HG03103 (cell line): ENCODE measurements at regions not wholly inside any gene's neighbourhood (a gene's known extent, or its start where the extent isn't known, plus 50 kb on each side); places are given as distances from the start of the nearest gene placed in this dataset.

Source experiments
- ATAC-seq: cut with Tn5 transposase; IDR thresholded peaks from one replicate; pipeline ENCODE4 v1.9.1; 2021; ENCODE audit warnings: low read depth; ENCODE audit not compliant: unreplicated experiment

DNA sequence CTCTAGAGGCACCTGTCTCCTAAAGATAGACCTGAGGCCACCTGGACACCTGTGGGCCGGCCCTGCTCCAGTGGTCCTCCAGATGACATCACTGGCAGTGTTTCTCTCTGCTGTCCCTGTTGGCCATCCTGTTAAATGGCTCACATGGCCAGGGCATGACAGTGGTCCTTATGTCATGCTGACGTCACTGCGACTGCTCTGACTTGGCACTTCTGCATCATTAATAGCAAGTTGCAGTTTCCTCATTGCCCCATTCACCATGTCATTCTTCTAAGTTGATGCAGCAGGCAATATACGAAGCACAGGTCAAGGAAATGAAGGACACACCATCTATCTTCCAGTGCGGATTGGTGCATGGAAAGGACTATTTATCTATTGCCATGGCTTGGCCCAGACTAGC is 1468.5 kb upstream of the TMEM132C start:
- ATAC-seq, result no peak

DNA sequence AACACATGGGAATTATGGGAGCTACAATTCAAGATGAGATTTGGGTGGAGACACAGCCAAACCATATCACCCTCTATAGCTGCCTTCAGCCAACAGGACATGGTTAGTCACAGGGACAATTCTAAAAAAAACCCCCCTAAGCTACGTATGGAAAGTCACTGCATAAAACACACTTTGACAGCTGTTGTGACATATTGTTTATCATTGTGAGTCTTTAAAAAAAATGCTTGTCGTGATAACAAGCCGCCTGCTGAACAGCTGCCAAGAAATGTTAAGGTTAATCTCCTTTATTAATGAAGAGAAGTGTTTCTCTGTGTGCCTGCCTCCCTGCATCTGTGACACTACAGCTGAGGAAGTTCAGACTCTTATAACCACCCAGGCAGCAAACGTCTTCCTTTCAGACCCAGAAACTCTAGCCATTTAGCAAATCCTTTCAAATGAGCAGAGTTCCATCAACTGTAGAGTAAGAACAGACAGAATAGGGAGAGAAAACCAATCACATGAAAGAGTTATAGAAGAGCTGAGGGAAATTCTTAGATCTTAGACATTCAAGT is 1459.6 kb upstream of the TMEM132C start:
- no peak for ATAC-seq

DNA sequence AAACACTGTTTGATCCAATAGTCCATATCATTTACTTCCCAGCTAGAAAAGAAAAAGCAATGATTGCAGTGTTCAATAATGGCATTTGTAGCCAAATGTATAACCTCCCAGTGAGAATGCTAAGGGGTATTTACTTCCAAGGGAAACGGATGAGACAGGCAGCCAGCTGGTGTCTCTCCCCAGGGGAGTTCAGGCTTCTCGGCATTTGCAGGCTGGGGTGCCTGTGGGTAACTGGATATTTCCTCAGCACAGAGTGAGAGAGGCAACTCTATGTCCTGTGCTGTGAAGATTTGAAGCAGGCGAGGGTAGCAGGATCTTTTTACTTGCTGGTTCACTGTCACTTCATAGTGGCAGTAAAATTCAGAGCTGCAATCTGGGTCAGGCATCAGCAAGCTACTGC is 1455.6 kb upstream of the TMEM132C start:
- no peak for ATAC-seq

DNA sequence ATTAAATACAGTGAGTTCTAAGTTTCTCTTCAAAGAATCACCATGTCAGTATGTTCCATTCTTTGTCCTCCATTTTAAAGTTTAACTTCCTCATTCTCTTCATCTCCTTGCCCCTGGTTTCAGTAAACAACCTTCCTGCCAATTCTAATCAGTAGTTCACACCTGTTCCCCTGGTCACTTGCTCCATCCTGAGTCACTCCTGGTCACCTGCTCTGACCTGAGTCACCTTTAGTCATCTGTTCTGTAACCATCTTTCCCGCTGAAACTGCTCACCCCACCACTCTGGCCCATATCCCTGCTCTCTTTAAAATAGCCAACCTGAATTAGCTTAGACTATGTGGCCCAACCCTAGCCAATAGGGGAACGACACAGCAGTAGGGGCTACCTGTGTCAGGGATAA is 1447.4 kb upstream of the TMEM132C start:
- ATAC-seq, result no peak

DNA sequence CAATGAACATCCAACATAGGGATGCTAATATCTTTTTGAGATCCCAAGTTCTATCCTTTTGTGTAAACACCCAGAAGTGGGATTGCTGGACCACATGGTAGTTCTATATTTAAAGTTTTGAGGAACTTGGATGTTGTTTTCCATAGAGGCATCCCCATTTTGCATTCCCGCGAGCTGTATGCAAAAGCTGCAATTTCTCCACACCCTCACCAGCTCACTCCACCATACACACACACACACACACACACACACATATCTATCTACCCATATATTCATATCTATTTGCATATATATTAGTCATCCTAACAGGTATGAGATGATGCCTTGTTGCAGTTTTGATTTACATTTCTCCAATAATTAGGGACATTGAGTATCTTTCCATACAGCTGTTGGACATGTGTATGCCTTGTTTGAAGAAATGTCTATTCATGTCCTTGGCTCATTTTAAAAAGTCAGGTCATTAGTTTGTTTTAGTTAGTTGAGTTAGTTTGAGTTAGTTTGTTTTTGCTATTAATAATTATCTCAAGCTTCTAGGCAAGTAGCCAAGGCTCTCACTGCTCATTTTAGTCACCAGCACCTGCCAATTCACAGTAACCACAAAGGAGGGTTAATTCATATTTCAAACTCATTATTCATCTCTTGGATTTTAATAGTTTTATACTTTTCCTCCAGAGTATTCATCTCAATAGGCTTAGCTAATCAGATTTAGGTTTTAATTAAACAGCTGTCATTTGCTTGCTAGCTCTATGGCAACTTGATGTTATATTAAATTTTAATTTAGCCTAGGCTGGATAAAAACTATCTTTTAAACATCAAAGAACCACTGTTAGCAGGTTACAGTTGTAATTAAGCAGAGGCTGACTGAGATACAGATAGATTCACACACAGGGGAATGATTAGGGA is 1435.9 kb upstream of the TMEM132C start:
- no peak for ATAC-seq

DNA sequence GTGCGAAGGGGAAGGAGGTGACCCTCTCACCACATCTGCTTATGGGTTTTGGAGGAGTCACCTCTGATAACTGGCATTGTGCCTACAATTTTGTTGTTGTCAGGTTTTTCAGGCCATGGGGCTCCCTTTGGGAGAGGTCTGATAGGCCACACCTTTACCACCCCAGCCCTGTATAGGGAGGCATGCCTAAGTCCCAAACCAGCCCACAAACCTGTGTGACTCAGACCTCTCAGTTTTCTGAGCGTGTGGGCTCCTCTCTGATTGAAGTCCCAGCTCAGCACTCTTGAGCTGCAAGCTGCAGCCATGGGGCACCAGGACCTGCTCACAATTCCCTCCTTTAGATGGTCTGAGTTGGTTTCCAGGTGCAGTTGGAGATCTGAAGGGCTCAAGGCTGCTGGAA is 1429.3 kb upstream of the TMEM132C start:
- ATAC-seq, result no peak

DNA sequence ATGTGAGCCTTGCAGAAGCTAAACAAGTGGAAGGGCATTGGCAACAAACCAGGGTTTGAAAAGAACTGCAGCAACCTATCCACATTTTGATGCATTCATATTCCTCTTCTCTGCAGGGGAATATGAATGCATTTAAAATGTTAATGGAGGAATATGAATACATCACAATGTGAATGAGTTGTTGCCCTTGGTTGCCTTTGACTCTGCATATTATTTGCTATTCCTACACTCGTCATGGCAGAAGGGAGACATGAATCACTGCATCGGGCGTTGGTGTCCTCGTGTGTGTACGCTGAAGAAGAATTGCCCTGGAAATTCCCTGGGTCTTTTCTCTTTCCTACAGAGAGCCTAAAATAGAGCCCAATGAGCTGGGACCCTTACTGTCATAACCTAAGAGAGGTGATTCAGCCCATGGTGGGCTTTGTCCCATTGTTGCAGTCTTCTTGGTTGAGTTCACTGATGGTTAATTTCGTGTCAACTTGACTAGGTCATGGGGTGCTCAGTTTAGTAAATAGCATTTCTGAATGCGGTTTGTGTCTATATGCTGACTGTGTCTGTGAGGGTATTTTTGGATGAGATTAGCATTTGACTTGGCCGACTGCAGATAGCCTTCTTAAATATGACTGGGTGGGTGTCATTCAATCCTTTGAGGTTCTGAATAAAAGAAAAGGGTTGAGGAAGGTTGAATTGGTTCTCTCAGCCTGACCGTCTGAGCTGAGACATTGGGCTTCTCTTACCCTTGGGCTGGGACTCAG is 1422.9 kb upstream of the TMEM132C start:
- ATAC-seq, result no peak

DNA sequence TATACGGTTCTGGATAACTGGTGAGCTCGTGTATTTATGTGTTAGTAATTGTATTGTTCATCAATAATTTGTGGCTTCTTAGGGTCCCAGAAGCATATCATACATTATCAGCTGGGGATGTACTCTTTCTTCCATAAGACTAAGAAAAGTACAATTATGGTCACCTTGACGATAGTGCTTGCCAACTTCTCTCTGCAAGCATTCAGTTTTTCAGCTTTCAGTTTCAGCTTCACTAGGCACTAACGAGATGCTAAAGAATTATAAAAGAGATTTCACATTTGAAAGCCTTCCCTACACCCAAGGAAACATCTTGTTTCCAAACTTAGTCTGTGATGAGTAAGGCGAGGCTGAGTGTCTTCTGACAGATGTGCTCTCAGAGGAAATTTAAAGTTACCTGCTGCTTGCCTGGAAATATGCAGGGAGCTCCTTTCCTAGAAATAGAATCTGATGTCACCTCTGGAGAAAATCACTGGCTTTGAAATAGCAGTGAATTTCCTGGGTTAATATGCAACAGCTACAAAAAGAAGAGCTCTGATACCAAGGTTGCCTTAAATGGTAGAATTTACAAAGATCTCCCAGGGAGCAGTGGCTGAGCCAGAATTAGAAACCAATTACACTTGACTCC is 1419.9 kb upstream of the TMEM132C start:
- no peak for ATAC-seq

DNA sequence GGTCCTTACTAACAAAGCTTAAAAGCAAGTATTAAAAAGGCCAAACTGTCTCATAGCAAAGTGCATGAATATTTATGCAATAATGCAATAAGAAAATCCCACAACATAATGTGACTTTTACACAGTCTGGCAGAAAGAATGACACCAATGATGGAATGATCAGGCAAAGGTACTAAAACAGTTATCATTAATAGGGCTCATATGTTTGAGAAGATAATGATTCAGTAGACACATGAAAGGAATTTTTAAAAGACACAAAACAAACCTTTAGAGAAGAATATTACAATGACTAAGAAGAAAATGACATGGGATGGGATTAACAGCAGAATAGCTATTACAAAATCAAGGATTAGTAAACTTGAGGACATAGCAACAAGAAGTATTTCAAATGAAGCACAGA is 1411.2 kb upstream of the TMEM132C start:
- no peak for ATAC-seq

DNA sequence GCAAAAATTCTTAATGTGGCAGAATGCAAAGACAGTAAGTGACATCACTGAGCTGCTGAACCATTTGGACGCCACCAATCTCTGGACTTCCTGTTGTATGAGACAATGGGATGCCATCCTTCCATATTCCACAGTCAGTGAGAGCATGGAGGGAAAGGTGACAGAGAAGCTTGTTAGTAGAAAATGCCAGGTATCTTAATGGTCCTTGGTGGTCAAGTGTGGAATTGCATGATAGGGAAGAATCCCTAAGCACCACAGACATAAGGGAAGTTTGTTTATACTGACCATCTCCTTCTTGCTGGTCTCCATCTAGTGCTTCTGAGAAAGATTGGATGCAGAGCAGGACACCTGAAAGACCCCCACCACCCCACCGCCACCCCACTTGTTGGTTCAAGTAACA is 1410.0 kb upstream of the TMEM132C start:
- no peak for ATAC-seq

DNA sequence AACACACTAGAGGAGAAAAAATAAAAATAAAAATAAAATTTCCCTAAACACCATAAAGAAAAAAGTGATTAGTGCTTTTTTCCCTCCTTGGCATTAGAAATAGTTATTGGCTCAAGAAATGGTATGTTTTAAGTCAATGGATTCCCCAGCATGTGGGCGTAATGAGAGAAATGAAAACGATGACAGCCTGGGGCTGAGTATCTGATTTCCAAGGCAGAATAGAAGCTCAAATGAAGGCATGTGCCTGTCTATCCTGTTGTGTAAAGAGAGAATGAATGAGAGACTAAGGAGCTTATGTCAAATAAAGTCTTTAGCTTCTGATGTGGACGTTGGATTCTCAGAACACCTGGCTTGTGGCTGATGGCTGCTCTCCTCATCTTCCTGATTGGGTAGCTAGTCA is 1408.4 kb upstream of the TMEM132C start:
- no peak for ATAC-seq

DNA sequence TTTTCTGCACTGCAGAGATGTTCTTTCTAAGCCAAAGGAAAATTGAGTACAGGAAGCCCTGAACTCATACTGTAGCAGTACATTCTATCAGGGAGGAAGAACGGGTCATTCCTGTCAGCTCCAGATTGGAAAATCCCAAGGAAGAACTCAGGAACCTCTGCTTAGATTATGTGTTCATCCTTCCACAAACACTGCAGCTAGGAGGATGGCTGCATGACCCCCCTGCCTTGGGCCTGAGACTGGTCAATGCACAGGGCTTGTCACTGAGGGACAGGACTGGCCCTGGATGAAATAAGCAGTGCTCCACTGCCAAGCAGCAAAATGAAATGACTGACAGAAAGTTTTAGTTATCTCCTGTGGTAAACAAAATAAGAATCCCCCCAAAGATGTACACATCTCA is 1406.8 kb upstream of the TMEM132C start:
- no peak for ATAC-seq

DNA sequence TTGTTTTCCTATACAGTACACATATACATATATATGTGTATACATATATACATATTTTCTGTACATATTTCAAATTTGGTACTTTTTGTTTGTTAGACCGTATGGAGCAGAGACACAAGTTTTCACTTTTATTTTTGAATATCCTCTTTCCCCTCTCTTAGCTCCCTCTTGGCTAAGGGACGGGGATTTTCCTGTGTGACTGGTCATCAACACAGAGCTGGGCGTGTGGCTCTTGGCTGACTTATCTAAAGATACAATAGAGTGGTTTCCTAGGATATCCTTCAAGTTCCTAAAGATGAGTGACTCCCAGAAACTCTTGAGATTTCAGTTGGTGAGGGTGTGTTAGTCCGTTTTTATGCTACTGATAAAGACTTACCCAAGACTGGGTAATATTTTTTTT is 1404.5 kb upstream of the TMEM132C start:
- no peak for ATAC-seq

DNA sequence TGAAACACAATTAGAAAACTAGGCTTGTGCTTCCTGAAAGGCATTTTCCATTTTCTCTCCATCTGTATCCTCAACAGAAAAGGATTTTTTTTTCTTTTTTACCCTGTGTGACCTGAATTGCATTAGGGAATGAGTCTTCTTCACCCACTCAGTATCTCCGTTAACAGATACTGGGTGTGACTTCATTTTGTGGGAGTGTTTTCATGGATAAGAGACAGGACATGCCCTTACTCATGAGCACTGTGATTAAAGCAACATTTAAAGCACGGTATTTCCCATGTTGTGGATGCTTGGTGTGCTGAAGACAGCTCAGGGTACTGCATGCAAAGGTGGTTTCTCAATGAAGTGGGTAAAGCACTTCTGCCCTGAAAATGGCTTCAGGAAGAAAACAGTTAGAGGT is 1397.3 kb upstream of the TMEM132C start:
- ATAC-seq, result no peak

DNA sequence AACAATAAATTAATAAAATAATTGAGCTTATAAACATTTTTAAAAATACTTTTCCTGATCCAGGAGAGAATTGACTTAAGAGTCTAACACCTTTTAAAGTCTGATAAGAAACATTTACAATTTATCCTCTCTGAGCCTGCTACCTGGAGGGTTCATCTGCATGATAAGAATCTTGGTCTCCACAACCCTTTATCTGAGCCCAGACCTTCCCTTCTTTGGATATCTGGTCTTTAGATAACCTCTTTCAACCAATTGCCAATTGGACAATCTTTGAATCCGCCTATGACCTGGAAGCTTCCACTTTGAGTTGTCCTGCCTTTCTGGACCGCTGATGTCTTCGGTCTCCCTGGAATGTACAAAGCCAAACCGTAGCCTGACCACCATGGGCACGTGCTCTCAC is 1393.3 kb upstream of the TMEM132C start:
- ATAC-seq, result no peak

DNA sequence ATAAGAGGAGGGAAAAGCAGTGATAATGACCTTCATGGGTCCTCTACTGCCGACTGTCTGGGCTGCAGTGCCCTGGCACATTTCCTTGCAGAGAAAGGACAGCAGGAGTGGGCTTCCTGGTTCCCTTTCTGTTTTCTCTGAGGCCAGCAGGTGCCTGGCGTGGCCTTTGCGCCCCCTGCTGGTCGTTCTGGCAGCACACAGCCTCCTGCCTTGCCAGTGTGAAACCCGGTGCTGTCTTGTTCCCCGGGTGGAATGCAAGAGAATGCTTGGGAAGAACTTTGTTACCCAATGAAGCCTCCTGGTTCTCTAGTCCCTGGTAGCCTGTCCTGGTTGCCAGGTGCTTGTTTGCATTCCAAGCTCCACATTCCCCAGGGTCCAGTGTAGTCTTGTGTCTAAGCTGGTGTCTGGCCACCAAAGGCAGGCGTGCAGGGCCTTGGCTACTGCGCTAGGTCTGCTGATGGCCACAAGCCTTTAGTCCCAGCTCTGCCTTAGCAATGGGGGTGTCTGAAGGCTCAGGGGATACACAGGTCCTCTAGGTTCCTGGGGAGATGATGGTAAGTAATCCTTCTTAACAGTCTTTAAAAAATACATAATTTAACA is 1392.4 kb upstream of the TMEM132C start:
- peak; percentile 97 for ATAC-seq

DNA sequence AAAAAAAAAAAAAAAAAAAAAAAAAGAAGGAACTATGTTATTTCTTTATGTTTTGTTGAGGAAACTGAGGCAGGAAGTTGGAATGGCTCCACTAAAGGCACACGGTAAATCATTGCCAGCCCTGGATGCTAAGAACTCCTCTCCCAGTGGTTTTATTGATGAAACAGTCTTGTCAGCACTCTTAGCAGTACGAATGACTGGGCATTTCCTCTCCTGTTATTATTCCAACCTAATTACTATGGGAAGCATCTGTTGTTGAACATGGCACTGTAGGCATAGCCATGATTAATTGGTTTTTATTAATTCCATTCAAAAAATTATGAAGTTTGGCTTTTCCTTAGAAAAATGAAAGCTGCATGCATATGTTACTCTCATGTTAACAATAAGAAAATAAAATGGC is 1387.1 kb upstream of the TMEM132C start:
- no peak for ATAC-seq

DNA sequence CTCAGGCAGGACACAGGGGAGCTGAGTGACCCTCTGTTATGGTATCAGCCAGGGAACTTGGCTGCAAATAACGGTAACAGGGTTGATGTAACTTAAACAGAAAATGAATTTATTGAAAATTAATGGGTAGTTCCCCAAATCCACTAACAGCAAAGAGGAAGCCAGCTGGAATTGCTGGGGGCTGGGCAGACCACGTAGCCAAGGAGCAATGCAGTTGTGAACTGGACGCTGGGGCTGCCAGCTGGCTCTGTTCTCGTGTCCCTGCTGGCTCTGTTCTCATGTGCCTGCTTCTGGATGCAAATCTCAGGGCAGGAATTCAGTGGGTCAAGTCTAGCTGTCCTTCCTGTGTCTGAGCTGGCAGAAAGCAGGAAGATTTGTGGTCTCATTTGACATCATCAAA is 1383.3 kb upstream of the TMEM132C start:
- no peak for ATAC-seq

DNA sequence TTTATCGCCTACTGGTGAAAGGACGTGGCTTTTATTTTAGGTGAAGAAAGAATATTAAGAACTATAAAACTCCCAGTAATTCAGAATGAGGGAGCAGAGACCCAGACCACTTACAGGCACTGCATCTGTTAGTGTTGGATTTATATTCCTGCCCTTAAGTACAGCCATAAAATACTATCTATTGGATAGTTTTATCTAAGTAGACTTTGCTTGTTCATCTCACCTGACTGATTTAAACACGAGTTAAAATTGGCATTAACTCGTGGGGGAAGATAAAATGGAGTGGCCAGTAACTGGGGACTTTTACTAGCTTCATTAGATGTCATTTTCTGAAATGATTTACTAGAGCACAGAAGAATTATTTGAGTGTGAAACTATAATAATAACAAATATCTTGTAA is 1377.5 kb upstream of the TMEM132C start:
- no peak for ATAC-seq

DNA sequence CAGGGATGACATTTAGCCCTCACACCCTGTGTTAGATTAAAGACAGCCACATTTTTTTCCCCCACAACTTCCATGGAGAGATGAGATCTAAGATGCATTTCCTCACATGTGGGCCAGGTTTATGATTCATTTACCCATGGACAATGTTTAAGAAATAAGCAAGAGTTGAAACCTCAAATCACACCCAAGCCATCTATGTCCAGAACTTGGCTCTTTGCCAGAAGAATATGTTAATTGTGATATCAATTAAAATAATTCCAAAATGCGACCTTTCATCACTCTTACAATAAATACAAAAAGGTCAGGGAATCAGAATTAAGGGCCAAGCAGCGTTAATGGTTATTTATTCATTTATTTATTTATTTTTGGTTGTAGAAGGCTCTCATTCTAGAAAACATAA is 1376.9 kb upstream of the TMEM132C start:
- no peak for ATAC-seq

DNA sequence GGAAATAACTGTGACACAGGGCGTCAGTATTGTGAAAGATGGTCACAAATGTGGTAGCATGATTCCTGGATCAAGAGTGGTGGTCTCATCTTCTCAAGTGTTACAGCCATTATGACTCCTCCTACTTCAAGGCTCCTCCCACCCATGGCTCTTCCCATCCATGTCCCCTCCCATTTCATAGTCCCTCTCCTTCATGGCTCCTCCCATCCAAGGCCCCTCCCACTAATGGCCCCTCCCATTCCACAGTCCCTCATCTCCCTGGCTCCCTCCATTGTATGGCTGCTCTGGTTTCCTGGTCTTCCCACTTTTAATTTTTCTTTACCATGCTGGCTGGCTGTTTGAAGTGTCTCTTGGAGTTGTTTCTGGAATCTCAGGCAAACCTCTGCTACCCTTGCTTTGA is 1375.2 kb upstream of the TMEM132C start:
- ATAC-seq, result no peak
